A549 (cell line): ENCODE measurements at regions not wholly inside any gene's neighbourhood (a gene's known extent, or its start where the extent isn't known, plus 50 kb on each side); places are given as distances from the start of the nearest gene placed in this dataset.

Experiments used
- ATAC-seq, 2 experiments: fragments of 200-7000 bp in 1 of 2; fragments of >200 bp in 1 of 2; cut with Nextera tagmentation in 1 of 2; cut with Tn5 transposase in 1 of 2; 3 replicates each; pipeline versions ENCODE4 v1.8.0 to v1.9.1; 2018 to 2020; ENCODE audit warnings: mild to moderate bottlenecking in 1 of 2, moderate library complexity in 1 of 2
- CTCF ChIA-PET: fragments of 300-600 bp; sonication (Branson Sonifier 250); formaldehyde crosslinking; extraction: SDS; loops from one replicate; lab custom pipeline; 2021; ENCODE audit warnings: antibody characterized with exemption, inconsistent platforms; lab: Yijun Ruan, JAX
- POLR2A ChIA-PET: fragments of 350-600 bp; formaldehyde crosslinking; extraction: SDS; loops from one replicate; lab custom pipeline; 2021; ENCODE audit warnings: antibody characterized with exemption, inconsistent platforms; lab: Yijun Ruan, JAX
- DNase-seq, 2 experiments: peaks; one replicate each; pipeline versions ENCODE4 v3.0.0 to v3.0.0-alpha.2; 2011 to 2016; ENCODE audit warnings: low read depth in 1 of 2, low spot score in 1 of 2
- FAIRE-seq: peaks from 2 replicates; lab custom pipeline; 2011; peaks lifted over from hg19 to GRCh38; lab: Jason Lieb, UNC
- H3K27ac ChIP-seq, 2 experiments: fragments of >200 bp; sonication (Bioruptor Twin); formaldehyde crosslinking; 3 replicates each; pipeline ENCODE4 v1.5.1; 2016 to 2017
- H3K4me1 ChIP-seq: fragments of >200 bp; sonication (Bioruptor Twin); formaldehyde crosslinking; 3 replicates; pipeline ENCODE4 v1.6.1; 2016
- H3K4me2 ChIP-seq: fragments of >200 bp; sonication (Bioruptor Twin); formaldehyde crosslinking; 3 replicates; pipeline ENCODE4 v1.6.1; 2016
- H3K4me3 ChIP-seq: fragments of >200 bp; sonication (Bioruptor Twin); formaldehyde crosslinking; 3 replicates; pipeline ENCODE4 v1.5.1; 2016
- H3K9me3 ChIP-seq: fragments of >200 bp; sonication (Bioruptor Twin); formaldehyde crosslinking; 3 replicates; pipeline ENCODE4 v1.6.1; 2016
- CBX8 ChIP-seq: fragments of 200-600 bp; sonication (generic); IDR thresholded peaks from 2 replicates; pipeline ENCODE4 v1.6.1; 2016
- CEBPB ChIP-seq, 2 experiments: fragments of >200 bp in 1 of 2; sonication (Bioruptor Twin) in 1 of 2; formaldehyde crosslinking in 1 of 2; IDR thresholded peaks; 2 replicates each; pipeline ENCODE4 v1.6.1; 2012 to 2016
- EHF ChIP-seq: fragments of 250-450 bp; sonication (Bioruptor Pico); IDR thresholded peaks from 2 replicates; pipeline ENCODE4 v1.5.0; 2020; ENCODE audit warnings: mild to moderate bottlenecking
- EHMT2 ChIP-seq: fragments of 200-600 bp; sonication (generic); IDR thresholded peaks from 2 replicates; pipeline ENCODE4 v1.6.1; 2016; ENCODE audit warnings: antibody characterized with exemption, low read depth, mild to moderate bottlenecking, moderate library complexity
- FOXS1 ChIP-seq: fragments of 250-450 bp; sonication (Bioruptor Pico); IDR thresholded peaks from 2 replicates; pipeline ENCODE4 v1.5.0; 2020; ENCODE audit warnings: mild to moderate bottlenecking, moderate library complexity
- GATA3 ChIP-seq: IDR thresholded peaks from 2 replicates; pipeline ENCODE4 v1.6.1; 2012; ENCODE audit warnings: borderline replicate concordance
- HMGXB4 ChIP-seq: fragments of 250-450 bp; sonication (Bioruptor Pico); IDR thresholded peaks from 2 replicates; pipeline ENCODE4 v1.5.0; 2021; ENCODE audit warnings: mild to moderate bottlenecking, moderate library complexity, borderline replicate concordance
- HOXB13 ChIP-seq: fragments of 250-450 bp; sonication (Bioruptor Pico); IDR thresholded peaks from 2 replicates; pipeline ENCODE4 v1.5.0; 2020; ENCODE audit warnings: low read depth, mild to moderate bottlenecking, moderate library complexity
- HOXB5 ChIP-seq: fragments of 250-450 bp; sonication (Bioruptor Pico); IDR thresholded peaks from 2 replicates; pipeline ENCODE4 v1.5.0; 2020; ENCODE audit warnings: mild to moderate bottlenecking, moderate library complexity
- JUN ChIP-seq, 2 experiments: fragments of >200 bp; sonication (Bioruptor Twin); formaldehyde crosslinking; IDR thresholded peaks; 2 replicates in 1 of 2; 3 replicates in 1 of 2; pipeline ENCODE4 v1.6.1; 2016 to 2017
- KDM5A ChIP-seq: fragments of 200-600 bp; sonication (generic); IDR thresholded peaks from 2 replicates; pipeline ENCODE4 v1.6.1; 2016; ENCODE audit warnings: antibody characterized with exemption, mild to moderate bottlenecking
- MAFK ChIP-seq: fragments of 450-650 bp; IDR thresholded peaks from 2 replicates; pipeline ENCODE4 v1.6.1; 2014; ENCODE audit not compliant: partially characterized antibody
- MYC ChIP-seq: IDR thresholded peaks from 2 replicates; pipeline ENCODE4 v1.6.1; 2012; ENCODE audit warnings: mild to moderate bottlenecking, inconsistent platforms, low read length, improper control_type of control experiment, borderline replicate concordance
- NFE2L2 ChIP-seq: fragments of 150-350 bp; conservative IDR thresholded peaks from 2 replicates; pipeline ENCODE4 v1.6.1; 2014; ENCODE audit warnings: low read length
- PHF8 ChIP-seq: fragments of 200-600 bp; sonication (generic); IDR thresholded peaks from 2 replicates; pipeline ENCODE4 v1.6.1; 2016; ENCODE audit warnings: low read depth, mild to moderate bottlenecking, antibody characterized with exemption, moderate library complexity, borderline replicate concordance
- POLR2A ChIP-seq: IDR thresholded peaks from 2 replicates; pipeline ENCODE4 v1.6.1; 2012; ENCODE audit warnings: mild to moderate bottlenecking, low read length
- POLR2AphosphoS2 ChIP-seq: conservative IDR thresholded peaks from 2 replicates; pipeline ENCODE4 v1.6.1; 2012; ENCODE audit warnings: low read length, improper control_type of control experiment, inconsistent platforms
- RAD21 ChIP-seq, 2 experiments: fragments of >200 bp in 1 of 2; sonication (Bioruptor Twin) in 1 of 2; formaldehyde crosslinking in 1 of 2; IDR thresholded peaks in 1 of 2; conservative IDR thresholded peaks in 1 of 2; 2 replicates in 1 of 2; 3 replicates in 1 of 2; pipeline ENCODE4 v1.6.1; 2012 to 2018; ENCODE audit warnings: inconsistent platforms in 1 of 2
- RARB ChIP-seq: fragments of 250-450 bp; sonication (Bioruptor Pico); IDR thresholded peaks from 2 replicates; pipeline ENCODE4 v1.8.0; 2021; ENCODE audit warnings: mild to moderate bottlenecking, moderate library complexity
- SREBF2 ChIP-seq: fragments of 450-650 bp; IDR thresholded peaks from 2 replicates; pipeline ENCODE4 v1.6.1; 2014; ENCODE audit warnings: mild to moderate bottlenecking, moderate library complexity
- ZNF302 ChIP-seq: fragments of 250-450 bp; sonication (Bioruptor Pico); IDR thresholded peaks from 2 replicates; pipeline ENCODE4 v1.9.0; 2021; ENCODE audit warnings: inconsistent platforms, mild to moderate bottlenecking, moderate library complexity
- ZSCAN20 ChIP-seq: fragments of 250-450 bp; sonication (Bioruptor Pico); IDR thresholded peaks from 2 replicates; pipeline ENCODE4 v1.8.0; 2022; ENCODE audit warnings: mild to moderate bottlenecking, moderate library complexity
- WGBS: methylation state at CpG from one replicate; pipeline ENCODE4 v1.1.6; 2017; ENCODE audit errors: missing lambda C conversion rate; 5-methylcytosine and 5-hydroxymethylcytosine counted together
- TF ChIP-seq, protein P1 (sequence below): IDR thresholded peaks from 2 replicates; pipeline ENCODE4 v1.6.1; 2012
- TF ChIP-seq, protein P2 (sequence below): fragments of >200 bp; sonication (Bioruptor Twin); formaldehyde crosslinking; IDR thresholded peaks from 2 replicates; pipeline ENCODE4 v1.6.1; 2016

DNA sequence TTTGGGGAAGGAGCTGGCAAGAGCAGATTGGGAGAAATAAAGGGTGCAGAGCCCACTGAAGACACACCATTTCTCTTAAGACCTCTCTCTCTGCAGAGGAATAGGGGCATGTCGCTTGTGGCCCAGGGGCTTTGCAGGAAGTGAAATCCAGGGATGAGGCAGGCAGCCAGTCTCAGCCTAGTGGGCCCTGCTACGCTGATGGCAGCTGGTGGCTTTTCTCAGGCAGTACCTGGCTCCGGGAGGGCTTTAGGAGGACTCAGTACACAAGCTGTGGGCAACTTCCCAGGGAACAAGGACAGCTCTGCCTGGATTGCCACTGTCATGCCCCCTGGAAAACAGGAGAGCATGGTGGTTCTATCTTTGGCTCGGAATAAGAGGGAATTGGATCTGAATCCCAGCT is 76.2 kb upstream of the NEURL1B start:
- no peak overlapping the region for H3K4me2 ChIP-seq
- TF ChIP-seq GATA3 (no peak), RAD21 (conservative IDR thresholded peaks at IDR 0.05 in 1 of 2, IDR thresholded peaks at IDR 0.05 in 1 of 2) (no peak), FOXS1 (CRISPR knock-in tag) (no peak), NFE2L2 (no peak), CEBPB (IDR thresholded peaks at IDR 0.05) (no peak)
- TF ChIP-seq, all 56 proteins: peak for 0
- Histone ChIP-seq H3K4me1 (no peaks in the 10 kb centered on the region), H3K4me3 (no peak overlapping the region), H3K9me3 (no peaks in the 10 kb centered on the region), H3K27ac (no peak overlapping the region)
- CTCF ChIA-PET = interaction anchor here (0.7 to 1.2 kb wide), 3 partner anchors 19 to 49 kb away, joined by 3 read pairs; no protein-coding TSS in a partner anchor
- WGBS = 38% methylated on average over 4 of the region's 4 CpGs
- FAIRE-seq (no peak), DNase-seq (no peak), ATAC-seq (no peak; a peak in 1 of 6 replicates)
- POLR2A ChIA-PET = no interaction called here

DNA sequence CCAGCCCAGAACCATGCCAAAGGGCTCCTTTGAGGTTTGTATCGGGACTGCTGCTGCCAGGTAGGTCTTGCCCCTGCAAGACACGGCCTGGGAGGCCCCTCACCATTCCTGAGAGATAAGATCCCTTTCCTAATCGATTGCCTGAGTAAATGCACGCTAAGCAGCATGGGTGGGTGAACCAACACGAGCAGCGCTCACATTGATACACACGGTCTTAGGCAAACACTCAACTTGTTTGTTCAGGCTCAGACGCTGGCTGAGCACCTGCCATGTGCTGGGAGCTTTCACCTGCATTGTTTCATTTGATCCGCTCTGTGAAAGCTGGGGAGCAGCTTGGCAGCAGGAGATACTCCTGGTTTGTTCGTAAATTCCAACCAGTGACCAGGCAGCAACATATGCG is 76.9 kb upstream of the NEURL1B start:
- FAIRE-seq (no peak), DNase-seq (no peak), ATAC-seq (no peak)
- no peak overlapping the region for H3K4me2 ChIP-seq
- H3K27ac ChIP-seq = no peak overlapping the region
- ChIA-PET CTCF (interaction anchor here (0.6 to 1.2 kb wide), 2 partner anchors 18 to 50 kb away, joined by 3 read pairs; no protein-coding TSS in a partner anchor), POLR2A (no interaction called here)
- WGBS = 43% methylated on average over 11 of the region's 11 CpGs
- H3K4me3 ChIP-seq = no peak overlapping the region
- TF ChIP-seq ZSCAN20 (CRISPR knock-in tag) (no peak), FOXS1 (CRISPR knock-in tag) (no peak), POLR2AphosphoS2 (no peak), ZNF302 (CRISPR knock-in tag) (no peak), NFE2L2 (no peak), PHF8 (no peak), CEBPB (IDR thresholded peaks at IDR 0.05) (no peak), POLR2A (no peak), EHF (CRISPR knock-in tag) (no peak), HOXB13 (CRISPR knock-in tag) (no peak), CBX8 (no peak), HOXB5 (no peak), KDM5A (no peak)
- TF ChIP-seq, protein P1, sequence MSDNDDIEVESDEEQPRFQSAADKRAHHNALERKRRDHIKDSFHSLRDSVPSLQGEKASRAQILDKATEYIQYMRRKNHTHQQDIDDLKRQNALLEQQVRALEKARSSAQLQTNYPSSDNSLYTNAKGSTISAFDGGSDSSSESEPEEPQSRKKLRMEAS = no peak
- no peaks in the 10 kb centered on the region for H3K9me3 ChIP-seq
- no peaks in the 10 kb centered on the region for H3K4me1 ChIP-seq

GRCh38 chr5:172562443-172562842 is 78.6 kb upstream of the NEURL1B start:
- Histone ChIP-seq H3K4me1 (no peaks in the 10 kb centered on the region), H3K4me2 (no peak overlapping the region), H3K4me3 (no peak overlapping the region), H3K9me3 (no peaks in the 10 kb centered on the region), H3K27ac (no peak overlapping the region)
- TF ChIP-seq MAFK = peak; percentile 30
- TF ChIP-seq HOXB13 (CRISPR knock-in tag) = no peak
- peak; percentile 8; the same call in 1 of the 2 replicates for TF ChIP-seq NFE2L2
- ChIA-PET POLR2A (no interaction called here), CTCF (interaction anchor here (0.9 kb wide), 1 partner anchor 9 kb away, joined by 3 read pairs; no protein-coding TSS in a partner anchor)
- 59% methylated on average over 8 of the region's 8 CpGs for WGBS
- FAIRE-seq (peak; percentile 18), DNase-seq (no peak), ATAC-seq (no peak)

DNA sequence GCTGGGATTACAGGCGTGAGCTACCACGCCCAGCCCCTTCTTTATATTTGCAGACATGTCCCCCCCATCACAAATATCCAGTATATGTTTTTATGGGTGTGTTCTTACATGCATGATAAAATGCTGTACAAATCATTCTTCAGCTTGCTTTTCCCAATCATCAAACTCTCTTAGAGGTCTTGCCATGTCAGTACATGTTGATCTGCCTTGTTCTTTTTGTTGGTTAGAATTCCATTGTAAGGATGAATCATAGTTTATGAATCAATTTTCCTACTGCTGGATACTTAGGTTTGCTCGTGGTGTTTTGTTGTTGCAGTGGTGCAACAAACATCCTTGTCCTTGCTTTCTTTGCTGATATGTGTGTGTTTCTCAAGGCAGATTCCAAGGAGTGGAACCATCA is 79.9 kb upstream of the NEURL1B start:
- FAIRE-seq = no peak

More for the DNA sequence above, 79.9 kb upstream of the NEURL1B start:
- POLR2A ChIA-PET = no interaction called here
- Histone ChIP-seq H3K27ac (no peak overlapping the region), H3K4me3 (no peak overlapping the region), H3K4me2 (no peak overlapping the region), H3K4me1 (0 out of 3 replicates have a peak, but pooled peaks cover 3% of the 10 kb centered on the region), H3K9me3 (no peaks in the 10 kb centered on the region)
- no peak for DNase-seq
- no peak for TF ChIP-seq EHMT2
- TF ChIP-seq, protein P2, sequence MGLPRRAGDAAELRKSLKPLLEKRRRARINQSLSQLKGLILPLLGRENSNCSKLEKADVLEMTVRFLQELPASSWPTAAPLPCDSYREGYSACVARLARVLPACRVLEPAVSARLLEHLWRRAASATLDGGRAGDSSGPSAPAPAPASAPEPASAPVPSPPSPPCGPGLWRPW = no peak
- no peak for TF ChIP-seq HOXB13 (CRISPR knock-in tag)
- TF ChIP-seq HMGXB4 (CRISPR knock-in tag) = no peak
- TF ChIP-seq EHF (CRISPR knock-in tag) = no peak
- TF ChIP-seq RARB (CRISPR knock-in tag) = no peak
- TF ChIP-seq SREBF2 = no peak
- TF ChIP-seq MYC = no peak
- TF ChIP-seq JUN (IDR thresholded peaks at IDR 0.05) = no peak
- ATAC-seq = no peak
- CTCF ChIA-PET = no interaction called here
- WGBS = 55% methylated on average over 3 of the region's 3 CpGs
